ENCODE measurements at regions not wholly inside any gene's neighbourhood (a gene's known extent, or its start where the extent isn't known, plus 50 kb on each side); places are given as distances from the start of the nearest gene placed in this dataset.

GRCh38 chr4:1575418-1576303 is 108.5 kb downstream of the FAM53A start:
- no peak overlapping the region for H3K4me3 ChIP-seq (ENCODE audit: insufficient read length, low read depth)
- H3K9me3 ChIP-seq (ENCODE audit: insufficient read depth, low read length) = no peaks in the 10 kb centered on the region
- peaks cover 43% of the 10 kb centered on the region for H3K4me1 ChIP-seq (ENCODE audit: insufficient read depth, insufficient read length)
- no peak for DNase-seq (ENCODE audit: low read depth, low spot score)
- TF ChIP-seq SUZ12 (IDR thresholded peaks at IDR 0.05; ENCODE audit: extremely low read depth, insufficient read depth, insufficient read length) (no peak), YY1 (IDR thresholded peaks at IDR 0.05; ENCODE audit: insufficient read depth, insufficient read length) (no peak), ZNF274 (IDR thresholded peaks at IDR 0.05; ENCODE audit: low read depth, low read length) (no peak)
- no peak overlapping the region for H3K9ac ChIP-seq (ENCODE audit: insufficient read length, low read depth)
- H3K27me3 ChIP-seq (ENCODE audit: insufficient read depth, insufficient read length) = peaks cover 34% of the 10 kb centered on the region
- no peaks in the 10 kb centered on the region for H3K36me3 ChIP-seq (ENCODE audit: insufficient read depth, insufficient read length, low read length)

GRCh38 chr4:1574601-1575417 is 109.3 kb downstream of the FAM53A start:
- TF ChIP-seq YY1 (IDR thresholded peaks at IDR 0.05; ENCODE audit: insufficient read depth, insufficient read length) (no peak), ZNF274 (IDR thresholded peaks at IDR 0.05; ENCODE audit: low read depth, low read length) (no peak), SUZ12 (IDR thresholded peaks at IDR 0.05; ENCODE audit: extremely low read depth, insufficient read depth, insufficient read length) (no peak)
- no peak for DNase-seq (ENCODE audit: low read depth, low spot score)
- H3K4me1 ChIP-seq (ENCODE audit: insufficient read depth, insufficient read length) = peaks cover 52% of the 10 kb centered on the region
- peak overlapping the region; percentile 8 for H3K9ac ChIP-seq (ENCODE audit: insufficient read length, low read depth)
- H3K27me3 ChIP-seq (ENCODE audit: insufficient read depth, insufficient read length) = peaks cover 42% of the 10 kb centered on the region
- H3K9me3 ChIP-seq (ENCODE audit: insufficient read depth, low read length) = no peaks in the 10 kb centered on the region
- H3K36me3 ChIP-seq (ENCODE audit: insufficient read depth, insufficient read length, low read length) = no peaks in the 10 kb centered on the region
- no peak overlapping the region for H3K4me3 ChIP-seq (ENCODE audit: insufficient read length, low read depth)

GRCh38 chr4:1573830-1574459 is 110.2 kb downstream of the FAM53A start:
- Histone ChIP-seq H3K36me3 (ENCODE audit: insufficient read depth, insufficient read length, low read length) (no peaks in the 10 kb centered on the region), H3K4me3 (ENCODE audit: insufficient read length, low read depth) (no peak overlapping the region), H3K27me3 (ENCODE audit: insufficient read depth, insufficient read length) (peaks cover 46% of the 10 kb centered on the region), H3K9me3 (ENCODE audit: insufficient read depth, low read length) (no peaks in the 10 kb centered on the region), H3K4me1 (ENCODE audit: insufficient read depth, insufficient read length) (peaks cover 56% of the 10 kb centered on the region), H3K9ac (ENCODE audit: insufficient read length, low read depth) (no peak overlapping the region)
- no peak for DNase-seq (ENCODE audit: low read depth, low spot score)
- no peak for TF ChIP-seq ZNF274 (IDR thresholded peaks at IDR 0.05; ENCODE audit: low read depth, low read length)
- TF ChIP-seq YY1 (IDR thresholded peaks at IDR 0.05; ENCODE audit: insufficient read depth, insufficient read length) = no peak
- no peak for TF ChIP-seq SUZ12 (IDR thresholded peaks at IDR 0.05; ENCODE audit: extremely low read depth, insufficient read depth, insufficient read length)

- Histone ChIP-seq H3K27me3 (ENCODE audit: insufficient read depth, insufficient read length) (peaks cover 46% of the 10 kb centered on the region), H3K9me3 (ENCODE audit: insufficient read depth, low read length) (no peaks in the 10 kb centered on the region), H3K4me1 (ENCODE audit: insufficient read depth, insufficient read length) (peaks cover 58% of the 10 kb centered on the region), H3K9ac (ENCODE audit: insufficient read length, low read depth) (no peak overlapping the region), H3K4me3 (ENCODE audit: insufficient read length, low read depth) (no peak overlapping the region), H3K36me3 (ENCODE audit: insufficient read depth, insufficient read length, low read length) (no peaks in the 10 kb centered on the region)
- no peak for DNase-seq (ENCODE audit: low read depth, low spot score)
- no peak for TF ChIP-seq SUZ12 (IDR thresholded peaks at IDR 0.05; ENCODE audit: extremely low read depth, insufficient read depth, insufficient read length)
- TF ChIP-seq ZNF274 (IDR thresholded peaks at IDR 0.05; ENCODE audit: low read depth, low read length) = no peak
- TF ChIP-seq YY1 (IDR thresholded peaks at IDR 0.05; ENCODE audit: insufficient read depth, insufficient read length) = no peak
Measured at GRCh38 chr4:1572964-1573720, 111.0 kb downstream of the FAM53A start.

- TF ChIP-seq YY1 (IDR thresholded peaks at IDR 0.05; ENCODE audit: insufficient read depth, insufficient read length) (no peak), SUZ12 (IDR thresholded peaks at IDR 0.05; ENCODE audit: extremely low read depth, insufficient read depth, insufficient read length) (no peak), ZNF274 (IDR thresholded peaks at IDR 0.05; ENCODE audit: low read depth, low read length) (no peak)
- Histone ChIP-seq H3K4me3 (ENCODE audit: insufficient read length, low read depth) (no peak overlapping the region), H3K27me3 (ENCODE audit: insufficient read depth, insufficient read length) (peaks cover 46% of the 10 kb centered on the region), H3K36me3 (ENCODE audit: insufficient read depth, insufficient read length, low read length) (no peaks in the 10 kb centered on the region), H3K9ac (ENCODE audit: insufficient read length, low read depth) (peak overlapping the region; percentile 17), H3K9me3 (ENCODE audit: insufficient read depth, low read length) (no peaks in the 10 kb centered on the region), H3K4me1 (ENCODE audit: insufficient read depth, insufficient read length) (peaks cover 61% of the 10 kb centered on the region)
- DNase-seq (ENCODE audit: low read depth, low spot score) = peak; percentile 52
Measured at GRCh38 chr4:1572521-1572920, 111.6 kb downstream of the FAM53A start.

GRCh38 chr4:1572010-1572385 is 112.1 kb downstream of the FAM53A start:
- no peak overlapping the region for H3K4me3 ChIP-seq (ENCODE audit: insufficient read length, low read depth)
- H3K9ac ChIP-seq (ENCODE audit: insufficient read length, low read depth) = peak overlapping the region; percentile 51
- peak; percentile 63 for DNase-seq (ENCODE audit: low read depth, low spot score)
- H3K36me3 ChIP-seq (ENCODE audit: insufficient read depth, insufficient read length, low read length) = no peaks in the 10 kb centered on the region
- peaks cover 58% of the 10 kb centered on the region for H3K4me1 ChIP-seq (ENCODE audit: insufficient read depth, insufficient read length)
- no peaks in the 10 kb centered on the region for H3K9me3 ChIP-seq (ENCODE audit: insufficient read depth, low read length)
- TF ChIP-seq YY1 (IDR thresholded peaks at IDR 0.05; ENCODE audit: insufficient read depth, insufficient read length) (no peak), ZNF274 (IDR thresholded peaks at IDR 0.05; ENCODE audit: low read depth, low read length) (no peak), SUZ12 (IDR thresholded peaks at IDR 0.05; ENCODE audit: extremely low read depth, insufficient read depth, insufficient read length) (no peak)
- H3K27me3 ChIP-seq (ENCODE audit: insufficient read depth, insufficient read length) = peaks cover 44% of the 10 kb centered on the region
